Peyer's patch (tissue), 4 donors: ENCODE measurements at regions not wholly inside any gene's neighbourhood (a gene's known extent, or its start where the extent isn't known, plus 50 kb on each side); places are given as distances from the start of the nearest gene placed in this dataset.

ENCODE experiments used
- POLR2A ChIP-seq, 2 donors: fragments of 450-650 bp; IDR thresholded peaks; one replicate each; pipeline ENCODE4 v1.5.1; 2017; ENCODE audit warnings: antibody characterized with exemption in 2 of 2, mild to moderate bottlenecking in 2 of 2, moderate library complexity in 2 of 2
- TF ChIP-seq, protein P1 (sequence below), 6 experiments: fragments of 450-650 bp in 4 of 6; fragments of 200-600 bp in 2 of 6; sonication (generic) in 1 of 6; IDR thresholded peaks; one replicate each; pipeline ENCODE4 v1.5.1; 2017 to 2019; ENCODE audit warnings: antibody characterized with exemption in 6 of 6, mild to moderate bottlenecking in 3 of 6, moderate library complexity in 1 of 6

GRCh38 chr17:83196024-83196365, 116.6 kb downstream of the METRNL start:
- TF ChIP-seq, protein P1, sequence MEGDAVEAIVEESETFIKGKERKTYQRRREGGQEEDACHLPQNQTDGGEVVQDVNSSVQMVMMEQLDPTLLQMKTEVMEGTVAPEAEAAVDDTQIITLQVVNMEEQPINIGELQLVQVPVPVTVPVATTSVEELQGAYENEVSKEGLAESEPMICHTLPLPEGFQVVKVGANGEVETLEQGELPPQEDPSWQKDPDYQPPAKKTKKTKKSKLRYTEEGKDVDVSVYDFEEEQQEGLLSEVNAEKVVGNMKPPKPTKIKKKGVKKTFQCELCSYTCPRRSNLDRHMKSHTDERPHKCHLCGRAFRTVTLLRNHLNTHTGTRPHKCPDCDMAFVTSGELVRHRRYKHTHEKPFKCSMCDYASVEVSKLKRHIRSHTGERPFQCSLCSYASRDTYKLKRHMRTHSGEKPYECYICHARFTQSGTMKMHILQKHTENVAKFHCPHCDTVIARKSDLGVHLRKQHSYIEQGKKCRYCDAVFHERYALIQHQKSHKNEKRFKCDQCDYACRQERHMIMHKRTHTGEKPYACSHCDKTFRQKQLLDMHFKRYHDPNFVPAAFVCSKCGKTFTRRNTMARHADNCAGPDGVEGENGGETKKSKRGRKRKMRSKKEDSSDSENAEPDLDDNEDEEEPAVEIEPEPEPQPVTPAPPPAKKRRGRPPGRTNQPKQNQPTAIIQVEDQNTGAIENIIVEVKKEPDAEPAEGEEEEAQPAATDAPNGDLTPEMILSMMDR (IDR thresholded peaks at IDR 0.05) = no peak
- TF ChIP-seq POLR2A (IDR thresholded peaks at IDR 0.05) = no peak
